RCC 7860 (cell line): ENCODE measurements at regions not wholly inside any gene's neighbourhood (a gene's known extent, or its start where the extent isn't known, plus 50 kb on each side); places are given as distances from the start of the nearest gene placed in this dataset.

Experiments
- DNase-seq: peaks from one replicate; pipeline ENCODE4 v3.0.0-alpha.2; 2015; ENCODE audit warnings: low spot score
- FAIRE-seq: peaks from 2 replicates; lab custom pipeline; 2012; peaks lifted over from hg19 to GRCh38; lab: Jason Lieb, UNC

- FAIRE-seq, result no peak
- no peak for DNase-seq
Measured at GRCh38 chr7:118664498-118664897, 440.0 kb downstream of the ANKRD7 start.

- FAIRE-seq (no peak), DNase-seq (no peak)
Measured at GRCh38 chr7:118671149-118671548, 446.6 kb downstream of the ANKRD7 start.

- no peak for FAIRE-seq
- DNase-seq, result no peak
Measured at GRCh38 chr7:118684796-118685195, 460.3 kb downstream of the ANKRD7 start.

GRCh38 chr7:118689403-118689802 lies 464.9 kb downstream of the ANKRD7 start:
- DNase-seq (no peak), FAIRE-seq (no peak)

- no peak for DNase-seq
- no peak for FAIRE-seq
Measured at GRCh38 chr7:118696879-118697278, 472.4 kb downstream of the ANKRD7 start.

- FAIRE-seq (no peak), DNase-seq (no peak)
Measured at GRCh38 chr7:118699222-118699621, 474.7 kb downstream of the ANKRD7 start.

GRCh38 chr7:118708741-118709140 lies 484.2 kb downstream of the ANKRD7 start:
- no peak for DNase-seq
- no peak for FAIRE-seq

- FAIRE-seq, result no peak
- no peak for DNase-seq
Measured at GRCh38 chr7:118711688-118712087, 487.2 kb downstream of the ANKRD7 start.

GRCh38 chr7:118713039-118713438 lies 488.5 kb downstream of the ANKRD7 start:
- DNase-seq (no peak), FAIRE-seq (no peak)

GRCh38 chr7:118720632-118721031 lies 496.1 kb downstream of the ANKRD7 start:
- FAIRE-seq, result no peak
- DNase-seq, result no peak

GRCh38 chr7:118731854-118732253 lies 507.4 kb downstream of the ANKRD7 start:
- no peak for FAIRE-seq

GRCh38 chr7:118734541-118734940 lies 510.0 kb downstream of the ANKRD7 start:
- no peak for DNase-seq

More at GRCh38 chr7:118731854-118732253, 507.4 kb downstream of the ANKRD7 start:
- no peak for DNase-seq

GRCh38 chr7:118735441-118735840 lies 510.9 kb downstream of the ANKRD7 start:
- no peak for DNase-seq
- no peak for FAIRE-seq

More at GRCh38 chr7:118734541-118734940, 510.0 kb downstream of the ANKRD7 start:
- FAIRE-seq, result no peak

- FAIRE-seq (no peak), DNase-seq (no peak)
Measured at GRCh38 chr7:118737935-118738334, 513.4 kb downstream of the ANKRD7 start.

GRCh38 chr7:118745927-118746326 lies 521.4 kb downstream of the ANKRD7 start:
- no peak for DNase-seq
- FAIRE-seq, result no peak

- DNase-seq, result no peak
- no peak for FAIRE-seq
Measured at GRCh38 chr7:118747473-118747872, 523.0 kb downstream of the ANKRD7 start.

- DNase-seq (no peak), FAIRE-seq (no peak)
Measured at GRCh38 chr7:118753479-118753878, 529.0 kb downstream of the ANKRD7 start.

GRCh38 chr7:118754608-118755007 lies 530.1 kb downstream of the ANKRD7 start:
- DNase-seq (no peak), FAIRE-seq (no peak)

GRCh38 chr7:118755067-118755625 lies 530.6 kb downstream of the ANKRD7 start:
- no peak for FAIRE-seq
- no peak for DNase-seq

- no peak for FAIRE-seq
- no peak for DNase-seq
Measured at GRCh38 chr7:118757066-118757465, 532.6 kb downstream of the ANKRD7 start.

GRCh38 chr7:118758582-118758981 lies 534.1 kb downstream of the ANKRD7 start:
- DNase-seq, result no peak
- no peak for FAIRE-seq

GRCh38 chr7:118759921-118760320 lies 535.4 kb downstream of the ANKRD7 start:
- FAIRE-seq (no peak), DNase-seq (no peak)

- no peak for FAIRE-seq
- no peak for DNase-seq
Measured at GRCh38 chr7:118762451-118762850, 537.9 kb downstream of the ANKRD7 start.
